ENCODE measurements at regions not wholly inside any gene's neighbourhood (a gene's known extent, or its start where the extent isn't known, plus 50 kb on each side); places are given as distances from the start of the nearest gene placed in this dataset.

GRCh38 chr2:145374165-145374564 lies 854.2 kb upstream of the ZEB2 start:
- TF ChIP-seq CTCF (IDR thresholded peaks at IDR 0.05; ENCODE audit: insufficient read depth, low read depth, low read length) (no peak), EZH2 (IDR thresholded peaks at IDR 0.05; ENCODE audit: insufficient read depth, low read length) (no peak)

Data from astrocyte (in vitro differentiated cells and primary cell).